H1 (cell line): ENCODE measurements at regions not wholly inside any gene's neighbourhood (a gene's known extent, or its start where the extent isn't known, plus 50 kb on each side); places are given as distances from the start of the nearest gene placed in this dataset.

Experiments used
- CTCF ChIA-PET: fragments of 300-600 bp; sonication (Branson Sonifier 250); formaldehyde crosslinking; loops from one replicate; lab custom pipeline; 2021; ENCODE audit not compliant: partially characterized antibody; lab: Charles Lee
- POLR2A ChIA-PET: fragments of 300-600 bp; sonication (Branson Sonifier 250); formaldehyde crosslinking; loops from one replicate; lab custom pipeline; 2021; ENCODE audit warnings: inconsistent platforms; ENCODE audit not compliant: partially characterized antibody; lab: Charles Lee
- DNase-seq, 2 experiments: peaks; one replicate each; pipeline versions ENCODE4 v3.0.0 to v3.0.0-alpha.2; 2010 to 2022; ENCODE audit warnings: low spot score in 2 of 2, low read depth in 1 of 2, mixed read lengths in 1 of 2
- FAIRE-seq: peaks from 2 replicates; lab custom pipeline; 2011; peaks lifted over from hg19 to GRCh38; lab: Jason Lieb, UNC
- H2AFZ ChIP-seq: 2 replicates; pipeline ENCODE4 v1.8.1; 2012; ENCODE audit warnings: low read length, inconsistent platforms
- H2AK5ac ChIP-seq: 2 replicates; pipeline ENCODE4 v1.6.1; 2013; ENCODE audit warnings: low read depth, low read length
- H2BK120ac ChIP-seq: replicated peaks from 2 replicates; pipeline ENCODE3; 2013; ENCODE audit warnings: low read depth, low read length, inconsistent platforms
- H2BK12ac ChIP-seq: 2 replicates; pipeline ENCODE4 v1.6.1; 2013; ENCODE audit warnings: low read depth, low read length
- H2BK15ac ChIP-seq: 2 replicates; pipeline ENCODE4 v1.6.1; 2013; ENCODE audit warnings: low read length
- H2BK20ac ChIP-seq: 2 replicates; pipeline ENCODE4 v1.6.1; 2013; ENCODE audit warnings: low read length
- H2BK5ac ChIP-seq: 2 replicates; pipeline ENCODE4 v1.6.1; 2013; ENCODE audit warnings: low read depth, low read length
- H3K14ac ChIP-seq: 2 replicates; pipeline ENCODE4 v1.6.1; 2013; ENCODE audit warnings: inconsistent platforms; ENCODE audit not compliant: insufficient read length
- H3K18ac ChIP-seq: 2 replicates; pipeline ENCODE4 v1.6.1; 2013; ENCODE audit warnings: low read length; ENCODE audit errors: extremely low read depth
- H3K23ac ChIP-seq: 2 replicates; pipeline ENCODE4 v1.6.1; 2013; ENCODE audit warnings: inconsistent platforms; ENCODE audit not compliant: insufficient read length
- H3K23me2 ChIP-seq: 2 replicates; pipeline ENCODE4 v1.6.1; 2013; ENCODE audit warnings: low read depth, low read length
- H3K27ac ChIP-seq: 2 replicates; pipeline ENCODE4 v1.6.1; 2011; ENCODE audit warnings: low read depth, low read length, inconsistent platforms
- H3K27me3 ChIP-seq, 4 experiments: replicated peaks in 1 of 4; 1 replicate in 1 of 4; 2 replicates in 3 of 4; pipeline versions ENCODE4 v1.6.1 to v1.8.1; 2011 to 2013; ENCODE audit warnings: low read length in 3 of 4, mild to moderate bottlenecking in 3 of 4, inconsistent platforms in 2 of 4, mixed read lengths in 2 of 4, moderate library complexity in 1 of 4; ENCODE audit not compliant: control insufficient read depth in 3 of 4, insufficient read depth in 3 of 4; ENCODE audit errors: extremely low read depth in 1 of 4
- H3K36me3 ChIP-seq, 4 experiments: 2 replicates each; pipeline versions ENCODE4 v1.6.1 to v1.8.1; 2011 to 2013; ENCODE audit warnings: mild to moderate bottlenecking in 4 of 4, low read length in 3 of 4, moderate library complexity in 2 of 4, control low read depth in 1 of 4, inconsistent platforms in 1 of 4; ENCODE audit not compliant: insufficient read depth in 4 of 4, control insufficient read depth in 2 of 4
- H3K4ac ChIP-seq: replicated peaks from 2 replicates; pipeline ENCODE3; 2013; ENCODE audit warnings: low read length, low read depth, mixed read lengths, inconsistent platforms; ENCODE audit not compliant: insufficient read length
- H3K4me1 ChIP-seq, 4 experiments: replicated peaks in 1 of 4; 1 replicate in 1 of 4; 2 replicates in 3 of 4; pipeline versions ENCODE4 v1.6.1 to v1.8.1; 2011 to 2013; ENCODE audit warnings: low read length in 3 of 4, inconsistent platforms in 2 of 4, mixed read lengths in 1 of 4; ENCODE audit not compliant: insufficient read depth in 4 of 4, control insufficient read depth in 3 of 4
- H3K4me2 ChIP-seq, 2 experiments: 2 replicates each; pipeline versions ENCODE4 v1.6.1 to v1.8.1; 2011 to 2013; ENCODE audit warnings: low read depth in 2 of 2, low read length in 2 of 2, control low read depth in 1 of 2, inconsistent platforms in 1 of 2, mild to moderate bottlenecking in 1 of 2; ENCODE audit not compliant: insufficient read depth in 1 of 2
- H3K4me3 ChIP-seq, 4 experiments: fragments of 200-600, 300-600 bp in 1 of 4; sonication (generic), shearing (Covaris generic), sonication (Bioruptor Twin) in 1 of 4; 2 replicates each; pipeline versions ENCODE4 v1.5.1 to v1.8.1; 2011 to 2016; ENCODE audit warnings: low read length in 4 of 4, low read depth in 3 of 4, control low read depth in 2 of 4, inconsistent platforms in 2 of 4, mild to moderate bottlenecking in 2 of 4, mixed read lengths in 1 of 4, moderate library complexity in 1 of 4; ENCODE audit not compliant: insufficient read depth in 2 of 4; ENCODE audit errors: extremely low read depth in 1 of 4
- H3K56ac ChIP-seq: replicated peaks from 2 replicates; pipeline ENCODE3; 2013; ENCODE audit warnings: low read depth, mild to moderate bottlenecking, mixed read lengths, low read length, inconsistent platforms; ENCODE audit not compliant: insufficient read length
- H3K79me1 ChIP-seq: 2 replicates; pipeline ENCODE4 v1.6.1; 2013; ENCODE audit warnings: low read depth, low read length, control low read depth
- H3K79me2 ChIP-seq, 2 experiments: 2 replicates each; pipeline versions ENCODE4 v1.6.1 to v1.8.1; 2012 to 2013; ENCODE audit warnings: low read length in 2 of 2, mild to moderate bottlenecking in 2 of 2, inconsistent platforms in 1 of 2; ENCODE audit not compliant: insufficient read depth in 2 of 2, control insufficient read depth in 1 of 2
- H3K9ac ChIP-seq, 4 experiments: replicated peaks in 1 of 4; 1 replicate in 1 of 4; 2 replicates in 3 of 4; pipeline versions ENCODE4 v1.6.1 to v1.8.1; 2011 to 2013; ENCODE audit warnings: low read depth in 3 of 4, low read length in 3 of 4, control low read depth in 2 of 4, mild to moderate bottlenecking in 2 of 4, moderate library complexity in 2 of 4, inconsistent platforms in 1 of 4; ENCODE audit errors: extremely low read depth in 1 of 4
- H3K9me3 ChIP-seq, 2 experiments: 2 replicates each; pipeline versions ENCODE4 v1.6.1 to v1.8.1; 2012 to 2013; ENCODE audit warnings: mild to moderate bottlenecking in 2 of 2, moderate library complexity in 2 of 2, control low read depth in 1 of 2, inconsistent platforms in 1 of 2, low read depth in 1 of 2, low read length in 1 of 2, mixed read lengths in 1 of 2; ENCODE audit not compliant: insufficient read depth in 2 of 2
- H4K20me1 ChIP-seq, 2 experiments: replicated peaks in 1 of 2; 2 replicates each; pipeline versions ENCODE3 to v1.8.1; 2011 to 2013; ENCODE audit warnings: inconsistent platforms in 2 of 2, low read length in 2 of 2, mild to moderate bottlenecking in 1 of 2; ENCODE audit not compliant: insufficient read depth in 2 of 2, control insufficient read depth in 1 of 2
- H4K5ac ChIP-seq: 2 replicates; pipeline ENCODE4 v1.6.1; 2013; ENCODE audit warnings: low read length, low read depth, mixed read lengths, inconsistent platforms; ENCODE audit not compliant: insufficient read length
- H4K8ac ChIP-seq: 2 replicates; pipeline ENCODE4 v1.8.0; 2013; ENCODE audit warnings: mild to moderate bottlenecking, moderate library complexity, low read length, inconsistent platforms; ENCODE audit not compliant: insufficient read depth; ENCODE audit errors: extremely low read depth
- H4K91ac ChIP-seq: replicated peaks from 2 replicates; pipeline ENCODE3; 2013; ENCODE audit warnings: low read length, mixed read lengths, inconsistent platforms; ENCODE audit not compliant: insufficient read length
- ATF2 ChIP-seq: IDR thresholded peaks from 2 replicates; pipeline ENCODE4 v1.6.1; 2012; ENCODE audit warnings: low read length, inconsistent platforms
- CBX5 ChIP-seq: fragments of 300-800, 300-1000 bp; sonication (generic); IDR thresholded peaks from 2 replicates; pipeline ENCODE4 v1.7.1; 2016; ENCODE audit warnings: antibody characterized with exemption, low read length, low read depth
- EZH2 ChIP-seq: fragments of 200-600 bp; sonication (generic); IDR thresholded peaks from 2 replicates; pipeline ENCODE4 v1.7.1; 2012; ENCODE audit warnings: low read depth, mild to moderate bottlenecking, moderate library complexity, low read length, inconsistent platforms; ENCODE audit not compliant: severe bottlenecking
- NRF1 ChIP-seq: IDR thresholded peaks from 2 replicates; pipeline ENCODE4 v1.6.1; 2011; ENCODE audit warnings: mild to moderate bottlenecking, low read depth, low read length, improper control_type of control experiment
- POLR2A ChIP-seq, 2 experiments: IDR thresholded peaks; 1 replicate in 1 of 2; 2 replicates in 1 of 2; pipeline ENCODE4 v1.6.1; 2011; ENCODE audit warnings: low read depth in 2 of 2, low read length in 2 of 2, mild to moderate bottlenecking in 2 of 2; ENCODE audit errors: control extremely low read depth in 1 of 2
- TCF12 ChIP-seq: IDR thresholded peaks from 2 replicates; pipeline ENCODE4 v1.6.1; 2011; ENCODE audit warnings: low read depth, mild to moderate bottlenecking, low read length
- WGBS, 2 experiments: shearing (Covaris generic) in 1 of 2; methylation state at CpG; one replicate each; pipeline versions ENCODE4 v1.1.6 to v1.1.7; 2013 to 2015; ENCODE audit warnings: low lambda C conversion rate in 2 of 2, mixed read lengths in 2 of 2, inconsistent platforms in 1 of 2, low coverage in 1 of 2, missing lambda C conversion rate in 1 of 2; ENCODE audit not compliant: insufficient replicate concordance in 2 of 2, insufficient coverage in 1 of 2, insufficient read length in 1 of 2; ENCODE audit errors: extremely low coverage in 1 of 2, missing lambda C conversion rate in 1 of 2; 5-methylcytosine and 5-hydroxymethylcytosine counted together

GRCh38 chr12:4169959-4170358 lies 103.6 kb upstream of the CCND2 start:
- no peaks in the 10 kb centered on the region for H3K36me3 ChIP-seq
- H4K20me1 ChIP-seq, result no peaks in the 10 kb centered on the region
- no peak overlapping the region for H3K4me2 ChIP-seq
- H2BK120ac ChIP-seq, result no peak overlapping the region
- no peak overlapping the region for H2BK12ac ChIP-seq
- no peak for FAIRE-seq
- H3K9me3 ChIP-seq, result no peaks in the 10 kb centered on the region
- no peak overlapping the region for H3K18ac ChIP-seq
- H3K4ac ChIP-seq, result no peak overlapping the region
- H3K9ac ChIP-seq, result no peak overlapping the region
- no peak overlapping the region for H2BK15ac ChIP-seq
- H3K14ac ChIP-seq, result no peak overlapping the region
- H3K23ac ChIP-seq, result no peak overlapping the region
- H2BK5ac ChIP-seq, result no peak overlapping the region
- no peak overlapping the region for H2AK5ac ChIP-seq
- no peak overlapping the region for H2BK20ac ChIP-seq
- H3K27me3 ChIP-seq, result peaks cover 0 to 7% (median 5%) of the 10 kb centered on the region in 4 experiments; a peak in 4 of 7 replicates
- H3K4me3 ChIP-seq, result no peak overlapping the region
- WGBS, 2 experiments, result 85% methylated on average over 4 of the region's 4 CpGs; no CpG with 5 or more reads in 1 of the 2 experiments
- H2AFZ ChIP-seq, result no peak overlapping the region
- no peak overlapping the region for H4K91ac ChIP-seq
- no peak for TF ChIP-seq ATF2
- TF ChIP-seq CBX5, result no peak
- TF ChIP-seq TCF12, result no peak
- no peak for TF ChIP-seq NRF1
- TF ChIP-seq POLR2A (IDR thresholded peaks at IDR 0.05; ENCODE audit: control extremely low read depth in 1 of 2, low read depth in 2 of 2, low read length in 2 of 2), result no peak
- no peak for TF ChIP-seq EZH2
- TF ChIP-seq, all 59 proteins: peak for 0
- peaks cover 3% of the 10 kb centered on the region; the same call in 1 of the 2 replicates for H3K23me2 ChIP-seq
- ChIA-PET POLR2A (interaction anchor here (0.6 to 1.6 kb wide), 2 partner anchors 24 to 58 kb away, joined by 3 to 6 read pairs; no protein-coding TSS in a partner anchor), CTCF (interaction anchor here (1.1 to 1.5 kb wide), 2 partner anchors 62 to 107 kb away, joined by 4 read pairs; no protein-coding TSS in a partner anchor)
- no peaks in the 10 kb centered on the region for H3K79me1 ChIP-seq
- H3K27ac ChIP-seq, result no peak overlapping the region
- DNase-seq, result peak in 1 of 2 experiments; percentile 28
- no peaks in the 10 kb centered on the region for H3K79me2 ChIP-seq
- no peak overlapping the region for H4K5ac ChIP-seq
- no peak overlapping the region for H3K56ac ChIP-seq
- no peak overlapping the region for H4K8ac ChIP-seq
- H3K4me1 ChIP-seq, result peaks cover 0 to 9% (median 6%) of the 10 kb centered on the region in 4 experiments; a peak in 6 of 7 replicates
